ENCODE measurements at regions not wholly inside any gene's neighbourhood (a gene's known extent, or its start where the extent isn't known, plus 50 kb on each side); places are given as distances from the start of the nearest gene placed in this dataset.

- TF ChIP-seq POLR2A (IDR thresholded peaks at IDR 0.05; ENCODE audit: low read depth, low read length) (no peak), POLR2AphosphoS5 (IDR thresholded peaks at IDR 0.05; ENCODE audit: low read depth, low read length) (no peak), TAF1 (IDR thresholded peaks at IDR 0.05; ENCODE audit: borderline replicate concordance, low read depth, low read length) (no peak)
- FAIRE-seq = no peak
- no peak for DNase-seq (ENCODE audit: insufficient read length)
Observed at GRCh38 chr5:18024542-18024941, 390.3 kb downstream of the TAF11L14 start.

- no peak for TF ChIP-seq POLR2A (IDR thresholded peaks at IDR 0.05; ENCODE audit: low read depth, low read length)
- TF ChIP-seq TAF1 (IDR thresholded peaks at IDR 0.05; ENCODE audit: borderline replicate concordance, low read depth, low read length) = no peak
- no peak for TF ChIP-seq POLR2AphosphoS5 (IDR thresholded peaks at IDR 0.05; ENCODE audit: low read depth, low read length)
- no peak for FAIRE-seq
- DNase-seq (ENCODE audit: insufficient read length) = no peak
Observed at GRCh38 chr5:18027241-18027867, 393.1 kb downstream of the TAF11L14 start.

- FAIRE-seq (no peak), DNase-seq (ENCODE audit: insufficient read length) (no peak)
- TF ChIP-seq POLR2AphosphoS5 (IDR thresholded peaks at IDR 0.05; ENCODE audit: low read depth, low read length) = no peak
- no peak for TF ChIP-seq POLR2A (IDR thresholded peaks at IDR 0.05; ENCODE audit: low read depth, low read length)
- no peak for TF ChIP-seq TAF1 (IDR thresholded peaks at IDR 0.05; ENCODE audit: borderline replicate concordance, low read depth, low read length)
Observed at GRCh38 chr5:18028036-18028435, 393.8 kb downstream of the TAF11L14 start.

GRCh38 chr5:18032744-18033143, 398.5 kb downstream of the TAF11L14 start:
- no peak for FAIRE-seq
- TF ChIP-seq POLR2AphosphoS5 (IDR thresholded peaks at IDR 0.05; ENCODE audit: low read depth, low read length) (no peak), TAF1 (IDR thresholded peaks at IDR 0.05; ENCODE audit: borderline replicate concordance, low read depth, low read length) (no peak), POLR2A (IDR thresholded peaks at IDR 0.05; ENCODE audit: low read depth, low read length) (no peak)
- DNase-seq (ENCODE audit: insufficient read length) = no peak

GRCh38 chr5:18036531-18036930, 402.3 kb downstream of the TAF11L14 start:
- FAIRE-seq (no peak), DNase-seq (ENCODE audit: insufficient read length) (no peak)
- TF ChIP-seq POLR2A (IDR thresholded peaks at IDR 0.05; ENCODE audit: low read depth, low read length) = no peak
- TF ChIP-seq POLR2AphosphoS5 (IDR thresholded peaks at IDR 0.05; ENCODE audit: low read depth, low read length) = no peak

GRCh38 chr5:18037718-18038117, 403.5 kb downstream of the TAF11L14 start:
- TF ChIP-seq TAF1 (IDR thresholded peaks at IDR 0.05; ENCODE audit: borderline replicate concordance, low read depth, low read length) = no peak
- no peak for TF ChIP-seq POLR2AphosphoS5 (IDR thresholded peaks at IDR 0.05; ENCODE audit: low read depth, low read length)
- no peak for TF ChIP-seq POLR2A (IDR thresholded peaks at IDR 0.05; ENCODE audit: low read depth, low read length)
- DNase-seq (ENCODE audit: insufficient read length) (no peak), FAIRE-seq (no peak)

- TF ChIP-seq POLR2A (IDR thresholded peaks at IDR 0.05; ENCODE audit: low read depth, low read length) (no peak), TAF1 (IDR thresholded peaks at IDR 0.05; ENCODE audit: borderline replicate concordance, low read depth, low read length) (no peak), POLR2AphosphoS5 (IDR thresholded peaks at IDR 0.05; ENCODE audit: low read depth, low read length) (no peak)
- no peak for FAIRE-seq
- DNase-seq (ENCODE audit: insufficient read length) = no peak
Observed at GRCh38 chr5:18043344-18043743, 409.1 kb downstream of the TAF11L14 start.

- FAIRE-seq (no peak), DNase-seq (ENCODE audit: insufficient read length) (no peak)
- TF ChIP-seq TAF1 (IDR thresholded peaks at IDR 0.05; ENCODE audit: borderline replicate concordance, low read depth, low read length) = no peak
- no peak for TF ChIP-seq POLR2A (IDR thresholded peaks at IDR 0.05; ENCODE audit: low read depth, low read length)
- TF ChIP-seq POLR2AphosphoS5 (IDR thresholded peaks at IDR 0.05; ENCODE audit: low read depth, low read length) = no peak
Observed at GRCh38 chr5:18048449-18048848, 414.2 kb downstream of the TAF11L14 start.

- no peak for DNase-seq (ENCODE audit: insufficient read length)
- TF ChIP-seq TAF1 (IDR thresholded peaks at IDR 0.05; ENCODE audit: borderline replicate concordance, low read depth, low read length) (no peak), POLR2A (IDR thresholded peaks at IDR 0.05; ENCODE audit: low read depth, low read length) (no peak), POLR2AphosphoS5 (IDR thresholded peaks at IDR 0.05; ENCODE audit: low read depth, low read length) (no peak)
- no peak for FAIRE-seq
Observed at GRCh38 chr5:18050345-18050744, 416.1 kb downstream of the TAF11L14 start.

GRCh38 chr5:18050776-18051175, 416.5 kb downstream of the TAF11L14 start:
- no peak for FAIRE-seq
- no peak for DNase-seq (ENCODE audit: insufficient read length)
- TF ChIP-seq TAF1 (IDR thresholded peaks at IDR 0.05; ENCODE audit: borderline replicate concordance, low read depth, low read length) (no peak), POLR2A (IDR thresholded peaks at IDR 0.05; ENCODE audit: low read depth, low read length) (no peak), POLR2AphosphoS5 (IDR thresholded peaks at IDR 0.05; ENCODE audit: low read depth, low read length) (no peak)

- DNase-seq (ENCODE audit: insufficient read length) = no peak
- TF ChIP-seq POLR2AphosphoS5 (IDR thresholded peaks at IDR 0.05; ENCODE audit: low read depth, low read length) (no peak), TAF1 (IDR thresholded peaks at IDR 0.05; ENCODE audit: borderline replicate concordance, low read depth, low read length) (no peak), POLR2A (IDR thresholded peaks at IDR 0.05; ENCODE audit: low read depth, low read length) (no peak)
- no peak for FAIRE-seq
Observed at GRCh38 chr5:18051953-18052352, 417.7 kb downstream of the TAF11L14 start.

GRCh38 chr5:18052569-18052968, 418.3 kb downstream of the TAF11L14 start:
- DNase-seq (ENCODE audit: insufficient read length) = no peak
- TF ChIP-seq POLR2A (IDR thresholded peaks at IDR 0.05; ENCODE audit: low read depth, low read length) (no peak), TAF1 (IDR thresholded peaks at IDR 0.05; ENCODE audit: borderline replicate concordance, low read depth, low read length) (no peak)
- no peak for FAIRE-seq

Data from GM12892 (cell line).